Stimulated activated CD8-positive, alpha-beta memory T cell treated with anti-CD3 and anti-CD28 coated beads, Interleukin-15, amount 100 ng/mL, for 24 hours (primary cell): ENCODE measurements at regions not wholly inside any gene's neighbourhood (a gene's known extent, or its start where the extent isn't known, plus 50 kb on each side); places are given as distances from the start of the nearest gene placed in this dataset.

Source experiments
- DNase-seq: peaks from one replicate; pipeline ENCODE4 v3.0.0-alpha.2; 2020; ENCODE audit warnings: low read depth

DNA sequence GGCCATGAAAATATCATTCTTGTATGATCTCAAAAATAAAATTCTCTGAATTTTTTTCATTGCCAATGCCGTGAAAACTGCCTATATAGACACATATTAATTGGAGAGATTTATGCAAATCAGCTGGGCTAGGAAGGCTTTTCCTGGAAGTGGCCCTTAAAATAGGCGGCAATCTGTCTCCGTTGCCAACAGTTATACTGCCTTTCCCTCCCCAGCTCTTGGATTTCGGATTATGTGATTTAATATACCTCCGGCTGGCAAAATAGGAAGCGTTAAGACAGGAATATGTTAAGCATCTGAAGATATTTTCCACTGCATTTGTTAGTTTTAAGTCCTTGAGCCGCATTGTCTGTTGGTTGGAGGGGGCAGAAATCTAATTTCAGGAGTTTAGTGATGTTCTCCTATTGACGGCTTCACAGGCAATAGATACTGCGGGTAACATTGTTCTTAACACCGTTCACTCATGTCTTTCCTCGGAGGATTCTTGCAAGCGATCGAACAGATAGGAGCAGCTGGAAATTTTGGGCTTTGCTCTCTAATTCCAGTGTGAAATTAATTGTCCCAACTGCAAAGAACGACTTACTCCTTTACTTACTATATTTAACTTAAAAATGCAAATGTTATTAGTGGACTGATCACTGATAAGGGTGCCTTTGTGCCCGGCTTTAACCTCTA lies 113.3 kb downstream of the LINC00237 start:
- no peak for DNase-seq

DNA sequence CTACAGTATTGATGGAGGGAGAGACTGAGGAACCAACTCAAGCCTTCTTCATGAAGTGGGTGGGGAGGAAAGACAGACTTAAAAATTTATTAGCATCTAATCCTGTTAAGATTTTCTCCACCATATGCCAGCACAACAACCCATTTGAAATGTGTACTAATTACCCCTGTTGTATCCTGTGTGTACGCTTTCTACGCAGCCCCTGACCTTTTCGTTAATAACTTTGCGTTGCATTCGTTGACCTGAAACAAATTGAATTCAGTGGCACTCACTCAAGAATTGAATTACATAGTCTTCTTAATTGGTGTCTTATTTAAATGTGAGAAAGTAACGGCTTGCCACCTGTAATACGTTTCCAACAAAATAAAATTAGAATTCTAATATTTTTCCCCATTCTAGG lies 113.9 kb downstream of the LINC00237 start:
- no peak for DNase-seq

DNA sequence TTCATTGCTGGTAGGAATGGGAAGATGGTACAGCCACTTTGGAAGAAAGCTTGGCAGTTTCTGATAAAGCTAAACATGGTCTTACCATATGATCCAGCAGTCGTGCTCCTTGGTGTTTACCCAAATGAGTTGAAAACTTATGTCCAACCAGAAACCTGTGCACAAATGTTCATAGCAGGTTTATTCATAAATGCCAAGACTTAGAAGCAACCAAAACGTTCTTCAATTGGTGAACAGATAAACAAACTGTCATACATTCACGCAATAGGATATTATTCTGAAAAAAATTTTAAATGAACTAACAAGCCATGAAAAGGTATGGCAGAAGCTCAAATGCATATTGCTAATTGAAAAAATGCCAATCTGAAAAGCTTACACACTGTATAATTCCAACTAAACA lies 117.1 kb downstream of the LINC00237 start:
- DNase-seq = no peak

DNA sequence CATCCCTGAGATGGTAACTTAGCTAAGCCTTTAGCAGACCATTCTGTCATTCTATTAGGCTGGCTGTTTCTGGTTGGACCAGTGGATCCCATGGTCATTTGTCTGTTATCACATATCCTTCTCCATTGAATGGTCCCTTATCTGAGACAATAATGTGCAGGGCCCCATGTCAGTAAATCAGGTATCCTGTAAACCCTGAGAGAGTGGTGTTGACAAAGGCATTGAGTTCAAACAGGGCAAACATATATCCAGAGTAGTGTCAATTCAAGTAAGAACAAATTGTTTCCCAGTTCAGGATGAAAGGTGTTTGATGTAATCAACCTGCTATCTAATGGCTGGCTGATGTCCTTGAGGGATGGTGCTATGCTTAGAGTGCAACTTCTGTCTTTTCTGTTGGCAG lies 126.2 kb downstream of the LINC00237 start:
- no peak for DNase-seq

DNA sequence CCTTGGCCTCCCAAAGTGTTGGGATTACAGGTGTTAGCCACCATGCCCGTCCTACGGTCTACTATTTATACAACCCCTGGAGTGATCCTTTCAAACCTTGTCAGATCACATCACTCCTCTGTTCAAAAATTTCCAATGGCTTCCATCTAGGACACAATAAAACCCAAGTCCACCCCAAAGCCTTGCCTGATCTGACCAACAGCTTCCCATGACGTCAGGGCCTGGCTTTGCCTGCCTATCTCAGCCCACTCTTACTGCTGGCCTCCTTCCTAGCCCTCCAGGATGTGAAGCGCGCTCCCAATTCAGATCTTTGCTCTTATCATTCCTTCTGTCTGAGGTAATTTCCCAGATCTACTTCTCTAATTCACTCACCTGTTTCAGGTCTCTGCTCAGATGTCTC lies 128.4 kb downstream of the LINC00237 start:
- DNase-seq = no peak

DNA sequence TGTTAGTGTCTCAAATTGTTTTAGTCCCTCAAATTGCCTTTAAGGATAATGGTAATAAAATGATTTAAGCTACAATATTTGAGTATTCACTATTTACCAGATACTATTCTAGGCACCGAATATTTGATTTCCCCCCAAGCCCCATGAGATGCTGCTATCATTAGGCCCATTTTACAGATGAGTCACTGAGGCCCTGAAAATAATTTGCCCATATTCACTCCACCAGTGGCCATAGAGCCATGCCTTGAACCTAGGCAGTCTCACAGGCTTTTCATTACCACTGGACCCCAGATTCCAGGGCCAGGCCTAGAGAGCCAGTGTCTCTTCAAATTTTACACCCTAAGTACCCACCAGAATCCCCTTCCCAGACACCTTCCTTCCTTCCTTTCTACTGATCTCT lies 133.7 kb downstream of the LINC00237 start:
- DNase-seq = no peak

DNA sequence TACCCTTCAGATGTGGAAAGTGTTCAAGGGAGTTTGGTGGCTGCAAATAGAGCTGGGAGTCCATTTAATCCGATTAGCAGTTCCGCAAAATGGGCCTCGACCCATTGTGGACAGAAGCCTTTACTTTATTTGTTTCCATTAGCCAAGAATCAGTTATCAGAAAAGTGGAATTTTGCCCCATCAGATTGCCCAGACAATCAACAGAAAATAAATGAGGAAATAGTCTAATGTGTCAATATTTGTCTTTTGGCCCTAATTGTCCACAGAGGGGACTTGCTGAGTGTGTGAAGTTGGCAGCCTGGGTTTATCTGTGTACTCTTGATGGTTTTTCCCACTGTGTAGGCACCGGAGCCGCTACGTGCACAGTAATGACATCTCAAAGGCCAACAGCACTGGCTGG lies 134.3 kb downstream of the LINC00237 start:
- no peak for DNase-seq

DNA sequence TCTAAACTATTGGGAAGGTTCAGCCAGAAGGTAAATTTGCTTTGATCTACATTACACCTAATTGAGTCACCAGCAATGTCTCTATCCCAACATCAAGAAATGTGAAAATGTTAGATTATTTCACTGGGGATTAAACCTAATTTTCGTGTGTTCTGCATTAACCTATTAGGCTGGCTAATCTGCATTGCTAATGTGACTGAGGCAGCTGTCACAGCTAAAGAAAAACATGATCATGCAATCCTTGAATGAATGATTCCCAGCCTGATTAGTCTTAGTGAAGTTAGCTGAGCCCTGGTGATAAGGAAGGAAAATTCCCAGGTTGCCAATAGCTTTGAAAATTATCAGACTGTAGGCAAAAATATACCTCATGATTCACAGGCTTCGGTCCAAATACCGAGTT lies 135.3 kb downstream of the LINC00237 start:
- DNase-seq = no peak

DNA sequence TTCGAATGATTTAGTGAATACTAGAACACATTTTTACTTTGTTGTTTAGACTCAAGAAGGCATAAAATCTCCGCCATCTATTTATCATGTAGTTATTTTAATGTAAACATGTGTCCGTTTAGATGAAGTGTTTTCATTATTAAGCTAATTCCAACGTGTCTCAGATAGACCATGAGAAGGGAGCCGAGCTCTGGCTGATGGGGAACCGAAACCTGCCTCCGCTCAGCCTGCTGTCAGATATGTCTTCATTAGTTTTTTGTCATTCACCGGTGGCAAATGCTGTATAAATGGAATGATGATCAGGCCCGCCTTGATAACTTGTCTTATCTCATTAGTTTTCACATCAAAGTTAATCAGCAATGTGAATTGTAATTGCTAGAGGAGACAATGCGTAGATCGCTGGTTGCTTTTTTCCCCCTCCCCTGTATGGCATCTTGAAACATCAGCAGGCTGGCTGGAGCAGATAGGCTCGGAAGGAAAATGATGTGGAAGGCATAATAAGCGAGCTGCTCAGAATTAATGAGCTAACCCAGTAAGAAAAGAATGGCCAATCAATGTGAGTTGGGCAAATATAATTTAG lies 136.4 kb downstream of the LINC00237 start:
- no peak for DNase-seq

DNA sequence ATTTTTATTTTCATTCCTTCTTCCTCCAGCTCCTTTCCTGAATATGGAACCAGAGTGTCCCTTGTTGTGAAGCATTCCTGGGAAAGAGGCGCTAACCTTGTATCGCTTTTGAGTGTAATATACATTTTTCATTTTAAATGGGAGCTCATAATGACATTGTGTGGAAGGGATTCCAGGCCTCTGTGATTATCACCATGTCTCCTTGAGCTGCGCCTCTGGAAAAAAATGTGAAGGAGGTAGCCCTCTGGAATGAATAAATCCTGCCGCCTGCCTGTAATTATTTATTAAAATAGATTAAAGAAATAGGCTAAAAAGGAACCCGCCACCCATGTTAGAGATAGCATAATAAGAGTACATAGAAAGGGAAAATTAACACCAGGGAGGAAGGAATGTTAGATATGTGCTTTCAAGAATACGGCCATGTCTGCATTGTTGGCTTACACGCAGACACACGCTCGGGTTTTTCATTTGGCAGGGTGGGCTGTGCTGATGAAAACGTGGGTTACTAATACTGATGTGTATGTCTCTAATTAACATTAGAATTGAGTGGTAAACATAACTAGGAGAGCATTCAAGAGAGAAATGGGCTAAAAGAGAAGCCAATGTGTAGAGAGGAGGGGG lies 138.5 kb downstream of the LINC00237 start:
- no peak for DNase-seq

DNA sequence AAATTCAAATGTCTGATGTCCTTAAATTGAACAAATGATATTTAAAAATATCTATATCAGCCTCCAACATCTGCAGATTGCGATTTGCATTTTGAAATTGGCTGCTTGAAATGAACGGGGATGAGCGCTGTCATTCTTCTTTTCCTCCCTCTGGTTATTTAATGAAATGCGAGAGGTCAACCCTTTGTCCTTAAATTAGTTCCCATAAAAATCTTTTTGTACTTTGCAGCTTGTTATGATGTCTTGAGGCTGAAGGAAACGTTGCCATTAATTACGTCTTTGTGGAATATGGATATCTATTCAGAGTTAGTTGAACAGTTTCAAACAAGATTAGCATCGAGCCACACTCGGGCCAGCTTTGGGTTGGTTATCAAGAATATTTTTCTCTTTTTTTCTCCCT lies 140.0 kb downstream of the LINC00237 start:
- no peak for DNase-seq

DNA sequence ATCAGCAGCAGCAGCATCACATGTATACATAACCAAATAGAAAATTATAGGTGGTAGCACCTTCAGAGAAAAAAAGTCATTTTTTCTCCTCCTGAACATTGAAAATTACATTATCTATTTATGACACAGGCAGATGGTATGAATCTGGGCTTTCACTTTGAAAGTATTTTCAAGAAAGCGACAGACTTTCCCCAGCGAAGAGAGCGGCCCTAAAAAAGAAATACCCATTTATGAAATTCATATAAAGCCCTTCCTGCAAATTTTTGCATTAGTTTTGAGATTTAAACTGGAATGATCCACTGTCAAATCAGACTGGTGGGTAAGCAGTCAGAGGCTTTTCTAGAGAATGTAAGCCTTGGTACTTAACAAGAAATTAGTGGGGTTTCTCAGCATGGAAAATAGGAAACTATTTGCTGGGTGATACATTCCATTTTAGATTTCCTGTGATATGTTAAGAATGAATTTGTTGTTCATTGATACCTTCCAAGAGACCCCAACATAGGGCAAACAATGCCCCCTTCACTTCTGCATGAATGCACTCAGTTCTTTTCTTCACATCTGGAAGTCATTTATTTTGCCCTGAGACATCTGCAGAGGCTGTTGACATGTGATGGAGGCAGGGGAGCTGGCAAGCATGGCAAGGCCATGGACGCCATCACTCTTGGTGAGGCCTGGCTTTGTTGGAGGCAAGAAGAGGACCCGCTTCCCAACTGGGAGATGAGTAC lies 147.0 kb downstream of the LINC00237 start:
- no peak for DNase-seq

DNA sequence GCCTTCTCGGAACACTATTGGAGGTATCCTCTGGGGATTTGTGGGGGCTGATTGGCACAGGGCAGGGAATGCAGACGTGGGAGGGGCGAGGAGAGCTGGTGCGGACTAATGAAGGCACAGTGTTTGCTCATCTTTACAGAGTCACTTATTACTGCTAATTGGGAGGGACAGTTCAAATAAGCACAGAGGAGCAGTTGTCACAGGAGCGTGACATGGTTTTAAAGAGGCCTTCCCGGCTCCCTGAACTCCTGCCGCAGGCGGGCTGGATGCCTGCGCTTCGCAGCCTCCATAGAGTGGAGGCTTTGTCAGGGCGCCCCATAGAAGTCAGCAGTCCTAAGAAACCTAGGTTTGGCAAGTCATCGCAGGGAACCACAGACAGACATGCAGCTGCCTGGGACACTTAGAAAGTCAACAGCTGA lies 149.6 kb downstream of the LINC00237 start:
- DNase-seq = no peak

DNA sequence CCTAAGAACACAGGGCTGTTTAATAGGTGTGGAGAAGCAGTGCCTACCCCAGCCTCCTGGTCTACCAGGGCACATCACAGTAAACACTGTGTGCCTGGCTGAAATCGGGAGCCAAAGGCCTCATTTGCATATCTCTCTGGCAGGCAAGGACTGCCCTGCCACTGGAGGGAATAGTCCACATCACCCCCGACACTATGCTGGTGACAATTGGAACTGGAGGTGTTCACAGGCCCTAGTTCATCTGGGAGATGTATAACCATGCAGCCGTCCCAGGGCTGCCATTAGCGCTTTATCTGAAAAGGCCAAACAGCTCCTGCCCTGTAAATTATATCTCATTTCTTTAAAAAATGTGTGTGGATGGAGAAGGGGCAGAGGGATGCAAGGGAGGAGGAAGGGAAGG lies 150.3 kb downstream of the LINC00237 start:
- DNase-seq = no peak

DNA sequence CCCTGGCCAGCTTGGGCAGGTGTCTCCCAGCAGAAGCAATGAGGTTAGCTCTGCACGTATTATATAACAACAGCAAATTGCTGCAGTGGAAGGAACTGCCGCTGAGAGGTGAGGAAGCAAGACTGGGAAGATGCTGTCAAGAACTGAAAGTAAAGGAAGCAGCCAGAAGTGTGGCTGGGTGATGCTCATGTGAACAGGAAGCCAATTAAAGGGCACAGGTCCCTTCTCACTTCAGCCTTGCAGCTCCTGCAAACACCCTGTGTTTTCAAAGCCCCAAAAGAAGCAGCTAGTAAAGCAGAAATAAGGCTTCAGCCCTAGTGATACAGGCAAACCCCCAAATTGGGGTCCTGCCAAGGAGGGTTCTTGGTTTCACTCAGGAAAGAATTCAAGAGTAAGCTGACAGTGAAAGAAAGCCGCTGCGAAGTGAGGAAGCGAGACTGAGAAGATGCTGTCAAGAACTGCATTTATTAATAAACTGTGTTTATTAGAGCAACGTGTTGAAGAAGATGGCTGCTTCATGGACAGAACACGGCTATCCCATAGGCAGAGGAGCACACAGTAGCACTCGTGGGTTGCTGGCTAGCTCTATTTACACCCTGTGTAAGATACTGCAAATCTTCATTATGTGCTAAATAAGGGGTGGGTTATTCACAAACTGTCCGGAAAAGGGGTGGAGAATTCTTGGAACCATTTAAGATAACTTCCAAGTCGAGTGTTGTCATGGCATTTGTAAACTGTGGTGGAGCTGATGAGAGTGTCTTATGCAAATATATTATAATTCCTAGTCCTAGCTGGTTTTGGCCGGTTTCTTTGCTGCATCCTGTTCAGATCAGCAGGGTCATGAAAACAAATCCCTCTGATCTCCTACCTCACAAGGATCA lies 152.2 kb downstream of the LINC00237 start:
- DNase-seq = no peak

DNA sequence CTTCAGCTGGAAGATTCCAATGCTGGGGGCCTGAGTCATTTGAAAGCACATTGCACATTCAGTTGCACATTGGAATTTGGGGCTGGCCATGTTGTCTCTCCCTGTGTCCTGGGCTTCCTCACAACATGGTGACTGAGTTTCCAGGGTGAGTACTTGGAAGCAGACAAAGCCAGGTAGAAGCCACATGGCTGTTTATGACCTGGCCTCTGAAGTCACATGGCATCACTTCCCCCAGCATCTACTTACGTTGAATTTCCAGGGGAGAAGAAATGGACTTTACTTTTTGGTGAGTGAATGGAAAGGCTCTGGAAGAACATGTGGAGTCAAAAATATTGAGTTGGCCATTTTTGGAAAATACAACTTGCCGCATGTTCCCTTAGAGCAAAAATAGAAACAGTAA lies 155.5 kb downstream of the LINC00237 start:
- DNase-seq = no peak

DNA sequence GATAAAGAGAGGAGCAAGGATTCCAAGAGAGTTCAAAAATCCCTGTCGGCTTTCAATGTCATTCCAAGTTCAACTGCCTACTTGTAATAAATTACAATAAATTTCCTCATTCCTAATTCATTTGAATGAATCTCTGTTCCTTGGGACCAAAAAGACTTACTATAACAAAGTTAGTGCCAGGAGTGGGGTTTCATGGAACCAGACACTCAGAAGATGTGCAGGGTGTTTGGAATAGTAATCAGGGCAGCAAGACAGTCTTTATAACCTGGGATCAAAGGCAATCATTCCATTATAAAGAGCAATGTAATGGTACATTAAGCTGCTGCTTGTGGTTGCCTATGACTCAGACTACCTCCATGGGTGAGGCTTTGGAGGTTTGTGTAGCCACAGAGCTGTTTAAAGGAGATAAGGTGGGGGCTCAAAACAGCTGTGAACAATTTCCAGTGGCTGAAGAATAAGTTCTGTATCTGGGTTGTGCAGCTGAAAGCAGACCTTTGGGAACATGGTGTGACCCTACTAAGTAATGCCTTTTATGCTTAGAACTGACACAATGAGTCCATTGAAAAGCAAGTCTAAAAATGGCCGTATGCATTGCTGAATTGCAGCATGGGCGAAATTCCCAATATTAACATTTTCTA lies 159.9 kb downstream of the LINC00237 start:
- no peak for DNase-seq

DNA sequence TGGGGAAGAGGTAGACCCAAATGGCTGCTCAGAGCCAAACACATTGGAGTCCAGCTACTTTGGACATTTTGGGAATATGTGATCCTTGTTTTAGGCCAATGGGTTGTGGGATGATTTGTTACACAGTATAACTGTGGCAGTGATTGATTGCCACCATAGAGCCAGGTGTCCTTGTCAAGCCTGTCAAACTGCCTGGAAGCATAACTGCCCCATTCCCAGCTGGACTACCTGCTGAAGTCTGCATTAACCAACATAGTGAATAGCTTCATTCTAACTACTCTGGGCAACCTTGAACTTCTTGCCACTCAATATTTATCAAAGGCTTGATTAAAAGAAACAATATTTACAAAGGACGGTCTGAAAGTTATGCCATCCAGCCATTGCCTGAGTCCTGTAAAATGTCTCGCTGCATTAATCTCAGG lies 164.7 kb downstream of the LINC00237 start:
- DNase-seq = no peak

DNA sequence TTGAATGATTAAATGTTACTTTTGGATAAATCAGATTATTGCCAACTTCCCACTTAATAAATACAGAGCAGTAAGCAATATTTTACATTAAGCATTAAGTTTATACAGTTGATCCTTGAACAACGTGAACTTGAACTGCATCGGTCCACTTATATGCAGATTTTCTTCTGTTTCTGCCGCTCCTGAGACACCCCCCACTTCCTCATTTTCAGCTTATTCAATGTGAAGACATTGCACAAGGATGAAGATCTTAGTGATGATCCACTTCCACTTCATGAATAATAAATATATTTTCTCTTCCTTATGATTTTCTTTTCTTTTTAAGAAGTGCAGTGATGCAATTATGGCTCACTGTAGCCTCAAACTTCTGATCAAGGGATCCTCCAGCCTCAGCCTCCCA lies 167.2 kb downstream of the LINC00237 start:
- DNase-seq = no peak

DNA sequence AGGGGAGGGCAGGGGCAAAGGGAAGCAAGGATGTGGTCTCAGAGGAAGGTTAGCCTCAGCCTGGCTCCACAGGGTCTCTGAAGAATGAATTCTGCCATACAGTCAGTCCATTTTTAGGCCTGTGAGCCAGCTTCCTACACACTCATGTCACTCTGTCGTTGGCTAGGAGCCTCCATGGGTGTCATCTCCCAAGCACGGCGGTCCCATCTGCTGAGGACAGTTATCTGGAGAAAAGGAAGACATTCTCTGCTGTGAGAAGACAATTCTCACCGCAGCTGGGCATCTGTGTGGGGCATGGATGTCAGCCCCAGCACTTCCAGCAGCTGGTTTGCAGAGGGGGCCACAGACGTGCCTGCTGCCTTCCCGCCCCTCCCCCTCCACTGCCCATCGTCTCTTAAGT lies 167.6 kb downstream of the LINC00237 start:
- DNase-seq = no peak

DNA sequence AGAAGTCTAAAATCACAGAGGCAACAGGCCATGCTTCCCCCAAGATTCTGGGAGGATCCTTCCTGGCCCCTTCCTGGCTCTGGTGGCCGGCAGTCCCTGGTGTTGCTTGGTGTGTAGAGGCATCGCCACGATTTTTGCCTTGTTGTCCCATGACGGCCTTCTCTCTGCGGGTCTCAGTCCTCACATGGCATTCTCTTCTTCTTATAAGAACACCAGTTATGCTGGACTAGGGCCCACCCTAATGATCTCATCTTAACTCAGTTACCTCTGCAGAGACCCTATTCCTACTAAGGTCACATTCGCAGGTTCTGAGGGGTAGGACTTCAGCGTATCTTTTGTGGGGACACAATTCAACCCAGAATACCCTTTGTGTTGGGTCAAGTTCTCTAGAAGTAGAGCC lies 168.0 kb downstream of the LINC00237 start:
- no peak for DNase-seq
